Heart right ventricle (tissue), 16 donors: ENCODE measurements at regions not wholly inside any gene's neighbourhood (a gene's known extent, or its start where the extent isn't known, plus 50 kb on each side); places are given as distances from the start of the nearest gene placed in this dataset.

ENCODE experiments used
- ATAC-seq, 8 donors: fragments of 200-7000 bp; cut with Tn5 transposase; one replicate each; pipeline ENCODE4 v1.9.1; 2020; ENCODE audit warnings: mild to moderate bottlenecking in 8 of 8, moderate library complexity in 8 of 8, moderate number of reproducible peaks in 1 of 8
- DNase-seq, 2 donors: peaks; one replicate each; pipeline ENCODE4 v3.0.0-alpha.2; 2020
- H3K27ac ChIP-seq, 10 donors: fragments of 200-600 bp; sonication (generic) in 2 of 10; one replicate each; pipeline versions ENCODE4 v1.5.0 to v1.8.0; 2020 to 2022; ENCODE audit warnings: mild to moderate bottlenecking in 3 of 10
- H3K27me3 ChIP-seq, 7 donors: fragments of 200-600 bp; one replicate each; pipeline ENCODE4 v1.8.0; 2021 to 2022; ENCODE audit warnings: mild to moderate bottlenecking in 2 of 7
- H3K36me3 ChIP-seq, 9 donors: fragments of 200-600 bp; sonication (generic) in 1 of 9; one replicate each; pipeline versions ENCODE4 v1.5.0 to v1.8.0; 2020 to 2022; ENCODE audit warnings: mild to moderate bottlenecking in 2 of 9
- H3K4me1 ChIP-seq, 9 donors: fragments of 200-600 bp; sonication (generic) in 1 of 9; one replicate each; pipeline versions ENCODE4 v1.5.0 to v1.8.0; 2020 to 2022; ENCODE audit warnings: mild to moderate bottlenecking in 4 of 9
- H3K4me3 ChIP-seq, 10 donors: fragments of 200-600 bp; sonication (generic) in 2 of 10; one replicate each; pipeline versions ENCODE4 v1.5.0 to v1.8.0; 2020 to 2022; ENCODE audit warnings: mild to moderate bottlenecking in 7 of 10, moderate library complexity in 2 of 10
- H3K9me3 ChIP-seq, 11 donors: fragments of 200-600 bp in 10 of 11; sonication (generic) in 2 of 11; one replicate each; pipeline versions ENCODE4 v1.5.0 to v1.8.0; 2013 to 2022; ENCODE audit warnings: mild to moderate bottlenecking in 2 of 11, control low read depth in 1 of 11, moderate library complexity in 1 of 11
- WGBS, 2 donors: extraction: QIAGEN DNeasy Blood & Tissue Kit; methylation state at CpG; one replicate each; pipeline ENCODE4 v1.1.7; 2013; ENCODE audit warnings: inconsistent platforms in 1 of 2; 5-methylcytosine and 5-hydroxymethylcytosine counted together
- intact Hi-C, 10 donors: fragments of 100-400 bp; cut with DNase I; formaldehyde crosslinking; loops; one replicate each; pipeline versions ENCODE4 v1.11.1 to v1.14.2; 2022
- TF ChIP-seq, protein P1 (sequence below), 9 donors: fragments of 200-600 bp; sonication (generic) in 2 of 9; IDR thresholded peaks; one replicate each; pipeline versions ENCODE4 v1.5.0 to v1.8.0; 2021 to 2022; ENCODE audit warnings: antibody characterized with exemption in 9 of 9, mild to moderate bottlenecking in 5 of 9, moderate library complexity in 1 of 9
- donor health status: Arrhythmogenic right ventricular cardiomyopathy.
- donor health status: ischemic (EF 13 %, LVEDD 7.1; RV severe dilation, severe dysfunction).
- donor health status: healthy with polysubstance abuse.
- donor health status: DM: no; HTN: yes; CAD: no.
- donor health status: DM: no; HTN: no; CAD: no.
- donor health status: ischemic (EF 25% LVEDD 6.9; RV normal size, moderate dysfunction).
- donor health status: ischemic (EF 25% LVEDD 5.7; RV mildly dilated, moderate dysfunction).
- donor health status: healthy.
- donor health status: DM: yes; HTN: yes; CAD: no.
- donor health status: Ischemic cardiomyopathy.
- donor health status: ischemic (EF 35%, LVEDD 5.7; RV mildly dilated, moderate dysfunction).
- donor health status: nonischemic (EF 11% LVEDD 7.7; RV severe dilation, severe dysfunction).
- donor health status: DM: yes; HTN: yes; CAD: no.
- donor health status: PGD.
- donor health status: ischemic (EF 29% LVEDD 5.4; RV normal size, mild dysfunction).
- donor health status: nonischemic (EF 23%, LVEDD 6.1; RV moderate dilation, normal function).

- TF ChIP-seq, protein P1, sequence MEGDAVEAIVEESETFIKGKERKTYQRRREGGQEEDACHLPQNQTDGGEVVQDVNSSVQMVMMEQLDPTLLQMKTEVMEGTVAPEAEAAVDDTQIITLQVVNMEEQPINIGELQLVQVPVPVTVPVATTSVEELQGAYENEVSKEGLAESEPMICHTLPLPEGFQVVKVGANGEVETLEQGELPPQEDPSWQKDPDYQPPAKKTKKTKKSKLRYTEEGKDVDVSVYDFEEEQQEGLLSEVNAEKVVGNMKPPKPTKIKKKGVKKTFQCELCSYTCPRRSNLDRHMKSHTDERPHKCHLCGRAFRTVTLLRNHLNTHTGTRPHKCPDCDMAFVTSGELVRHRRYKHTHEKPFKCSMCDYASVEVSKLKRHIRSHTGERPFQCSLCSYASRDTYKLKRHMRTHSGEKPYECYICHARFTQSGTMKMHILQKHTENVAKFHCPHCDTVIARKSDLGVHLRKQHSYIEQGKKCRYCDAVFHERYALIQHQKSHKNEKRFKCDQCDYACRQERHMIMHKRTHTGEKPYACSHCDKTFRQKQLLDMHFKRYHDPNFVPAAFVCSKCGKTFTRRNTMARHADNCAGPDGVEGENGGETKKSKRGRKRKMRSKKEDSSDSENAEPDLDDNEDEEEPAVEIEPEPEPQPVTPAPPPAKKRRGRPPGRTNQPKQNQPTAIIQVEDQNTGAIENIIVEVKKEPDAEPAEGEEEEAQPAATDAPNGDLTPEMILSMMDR (IDR thresholded peaks at IDR 0.05), result no peak
- WGBS, 2 donors, result 45 to 53% methylated on average over 4 of the region's 4 CpGs
- Histone ChIP-seq H3K4me3 (no peak overlapping the region), H3K36me3 (no peaks in the 10 kb centered on the region), H3K9me3 (peaks cover 0 to 24% (median 2%) of the 10 kb centered on the region in 11 donors), H3K27me3 (no peaks in the 10 kb centered on the region), H3K4me1 (no peaks in the 10 kb centered on the region), H3K27ac (no peak overlapping the region)
- ATAC-seq, result no peak
- DNase-seq, result no peak
- intact Hi-C loops, result no loop called here
These were observed 123.9 kb upstream of the SRD5A2 start for GRCh38 chr2:31704561-31705212.

GRCh38 chr2:31703253-31703652 is 122.5 kb upstream of the SRD5A2 start:
- no peaks in the 10 kb centered on the region for H3K36me3 ChIP-seq
- H3K9me3 ChIP-seq, result peaks cover 0 to 38% (median 16%) of the 10 kb centered on the region in 11 donors
- no peaks in the 10 kb centered on the region for H3K27me3 ChIP-seq
- TF ChIP-seq, protein P1 (IDR thresholded peaks at IDR 0.05), result no peak
- H3K4me1 ChIP-seq, result no peaks in the 10 kb centered on the region
- DNase-seq (no peak), ATAC-seq (no peak)
- intact Hi-C loops, result no loop called here
- no peak overlapping the region for H3K4me3 ChIP-seq
- no peak overlapping the region for H3K27ac ChIP-seq

DNA sequence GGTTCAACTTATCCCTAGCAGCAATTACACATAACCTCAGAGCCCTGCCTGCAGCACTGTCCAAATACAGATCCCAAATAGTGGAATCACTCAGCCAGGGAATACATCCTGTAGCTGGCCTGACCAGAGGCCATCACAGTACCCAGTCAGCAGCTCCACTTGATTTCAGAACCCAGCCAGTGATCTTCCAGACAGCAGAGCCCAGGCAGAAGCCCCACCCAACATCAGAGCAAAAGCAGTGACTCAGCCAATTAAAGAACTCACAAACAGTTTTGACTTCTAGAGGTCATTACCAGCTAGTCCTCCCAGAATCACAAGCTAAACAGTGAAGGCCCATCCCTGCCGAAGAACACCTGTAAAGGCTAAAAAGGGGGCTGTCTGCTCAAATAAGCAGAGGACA is 118.0 kb upstream of the SRD5A2 start:
- Histone ChIP-seq H3K36me3 (no peaks in the 10 kb centered on the region), H3K4me3 (no peak overlapping the region), H3K4me1 (no peaks in the 10 kb centered on the region), H3K27me3 (no peaks in the 10 kb centered on the region), H3K9me3 (peaks cover 0 to 80% (median 36%) of the 10 kb centered on the region in 11 donors), H3K27ac (no peak overlapping the region)
- no peak for ATAC-seq
- no peak for DNase-seq
- TF ChIP-seq, protein P1 (IDR thresholded peaks at IDR 0.05), result no peak
- WGBS, 2 donors, result 79 to 93% methylated on average over 1 of the region's 1 CpG
- intact Hi-C loops, result no loop called here

- H3K27me3 ChIP-seq, result no peaks in the 10 kb centered on the region
- H3K27ac ChIP-seq, result no peak overlapping the region
- TF ChIP-seq, protein P1 (IDR thresholded peaks at IDR 0.05), result no peak
- intact Hi-C loops, result no loop called here
- no peaks in the 10 kb centered on the region for H3K36me3 ChIP-seq
- H3K4me1 ChIP-seq, result no peaks in the 10 kb centered on the region
- H3K4me3 ChIP-seq, result no peak overlapping the region
- peaks cover 0 to 92% (median 58%) of the 10 kb centered on the region in 11 donors for H3K9me3 ChIP-seq
- 82 to 83% methylated on average over 1 of the region's 1 CpG for WGBS, 2 donors
- DNase-seq, result no peak
- ATAC-seq, result no peak
These were observed 115.3 kb upstream of the SRD5A2 start for GRCh38 chr2:31696068-31696467.
